ENCODE measurements at regions not wholly inside any gene's neighbourhood (a gene's known extent, or its start where the extent isn't known, plus 50 kb on each side); places are given as distances from the start of the nearest gene placed in this dataset.

- in situ Hi-C loops (cut with HindIII; ENCODE audit: low sequenced_read_pairs): no loop called here
Measured at GRCh38 chr2:217394510-217395351, 534.9 kb upstream of the TNP1 start.

GRCh38 chr2:217393585-217394032, 533.7 kb upstream of the TNP1 start:
- in situ Hi-C loops (cut with HindIII; ENCODE audit: low sequenced_read_pairs): no loop called here

GRCh38 chr2:217392930-217393584, 533.2 kb upstream of the TNP1 start:
- in situ Hi-C loops (cut with HindIII; ENCODE audit: low sequenced_read_pairs): no loop called here

- in situ Hi-C loops (cut with HindIII; ENCODE audit: low sequenced_read_pairs): loop anchor here (5.0 kb wide), 1 partner anchor 39 kb away; no protein-coding TSS in a partner anchor
Measured at GRCh38 chr2:217387776-217388387, 528.0 kb upstream of the TNP1 start.

- in situ Hi-C loops (cut with HindIII; ENCODE audit: low sequenced_read_pairs): loop anchor here (5.0 kb wide), 1 partner anchor 41 kb away; no protein-coding TSS in a partner anchor
Measured at GRCh38 chr2:217386041-217386440, 526.2 kb upstream of the TNP1 start.

- in situ Hi-C loops (cut with HindIII; ENCODE audit: low sequenced_read_pairs): no loop called here
Measured at GRCh38 chr2:217383620-217384019, 523.8 kb upstream of the TNP1 start.

- in situ Hi-C loops (cut with HindIII; ENCODE audit: low sequenced_read_pairs): no loop called here
Measured at GRCh38 chr2:217382794-217383193, 522.9 kb upstream of the TNP1 start.

GRCh38 chr2:217379807-217380206, 519.9 kb upstream of the TNP1 start:
- in situ Hi-C loops (cut with HindIII; ENCODE audit: low sequenced_read_pairs): no loop called here

GRCh38 chr2:217372794-217373193, 512.9 kb upstream of the TNP1 start:
- in situ Hi-C loops (cut with HindIII; ENCODE audit: low sequenced_read_pairs): no loop called here

- in situ Hi-C loops (cut with HindIII; ENCODE audit: low sequenced_read_pairs): no loop called here
Measured at GRCh38 chr2:217371781-217372213, 511.9 kb upstream of the TNP1 start.

GRCh38 chr2:217370391-217370790, 510.5 kb upstream of the TNP1 start:
- in situ Hi-C loops (cut with HindIII; ENCODE audit: low sequenced_read_pairs): no loop called here

- in situ Hi-C loops (cut with HindIII; ENCODE audit: low sequenced_read_pairs): no loop called here
Measured at GRCh38 chr2:217367464-217367863, 507.6 kb upstream of the TNP1 start.

GRCh38 chr2:217366966-217367365, 507.1 kb upstream of the TNP1 start:
- in situ Hi-C loops (cut with HindIII; ENCODE audit: low sequenced_read_pairs): no loop called here

- in situ Hi-C loops (cut with HindIII; ENCODE audit: low sequenced_read_pairs): no loop called here
Measured at GRCh38 chr2:217366266-217366895, 506.5 kb upstream of the TNP1 start.

GRCh38 chr2:217365656-217366055, 505.8 kb upstream of the TNP1 start:
- in situ Hi-C loops (cut with HindIII; ENCODE audit: low sequenced_read_pairs): no loop called here

- in situ Hi-C loops (cut with HindIII; ENCODE audit: low sequenced_read_pairs): no loop called here
Measured at GRCh38 chr2:217364224-217364623, 504.4 kb upstream of the TNP1 start.

- in situ Hi-C loops (cut with HindIII; ENCODE audit: low sequenced_read_pairs): no loop called here
Measured at GRCh38 chr2:217363470-217363869, 503.6 kb upstream of the TNP1 start.

- in situ Hi-C loops (cut with HindIII; ENCODE audit: low sequenced_read_pairs): no loop called here
Measured at GRCh38 chr2:217362710-217363109, 502.8 kb upstream of the TNP1 start.

GRCh38 chr2:217362286-217362685, 502.4 kb upstream of the TNP1 start:
- in situ Hi-C loops (cut with HindIII; ENCODE audit: low sequenced_read_pairs): no loop called here

- in situ Hi-C loops (cut with HindIII; ENCODE audit: low sequenced_read_pairs): no loop called here
Measured at GRCh38 chr2:217361483-217361880, 501.6 kb upstream of the TNP1 start.

All from DLD1 (cell line).